Sigmoid colon (tissue), 4 donors: ENCODE measurements at regions not wholly inside any gene's neighbourhood (a gene's known extent, or its start where the extent isn't known, plus 50 kb on each side); places are given as distances from the start of the nearest gene placed in this dataset.
"Not testable (repeated sequence)": the region's sequence is repeated elsewhere in the genome, so short reads cannot be mapped to it uniquely, and the experiment has no call there.

ENCODE experiments used
- CTCF ChIP-seq, 4 experiments: fragments of 450-650 bp in 3 of 4; fragments of 200-600 bp in 1 of 4; IDR thresholded peaks; one replicate each; pipeline ENCODE4 v1.5.1; 2016 to 2019; ENCODE audit warnings: antibody characterized with exemption in 4 of 4, mild to moderate bottlenecking in 3 of 4, moderate library complexity in 2 of 4
- EP300 ChIP-seq, 4 donors: sonication (generic); formaldehyde crosslinking; IDR thresholded peaks; one replicate each; pipeline ENCODE4 v1.6.1; 2017; ENCODE audit warnings: antibody characterized with exemption in 4 of 4
- POLR2A ChIP-seq, 2 donors: fragments of 450-650 bp; IDR thresholded peaks; one replicate each; pipeline ENCODE4 v1.6.1; 2016; ENCODE audit warnings: antibody characterized with exemption in 2 of 2, mild to moderate bottlenecking in 2 of 2, moderate library complexity in 2 of 2
- POLR2AphosphoS5 ChIP-seq, 4 donors: sonication (generic); formaldehyde crosslinking; IDR thresholded peaks; one replicate each; pipeline ENCODE4 v1.6.1; 2017; ENCODE audit warnings: antibody characterized with exemption in 4 of 4

- TF ChIP-seq CTCF, POLR2A, POLR2AphosphoS5, EP300 (IDR thresholded peaks at IDR 0.05): not testable (repeated sequence)
Measured at GRCh38 chrY:7588176-7588575, 676.6 kb upstream of the AMELY start.
